ENCODE measurements at regions not wholly inside any gene's neighbourhood (a gene's known extent, or its start where the extent isn't known, plus 50 kb on each side); places are given as distances from the start of the nearest gene placed in this dataset.

DNA sequence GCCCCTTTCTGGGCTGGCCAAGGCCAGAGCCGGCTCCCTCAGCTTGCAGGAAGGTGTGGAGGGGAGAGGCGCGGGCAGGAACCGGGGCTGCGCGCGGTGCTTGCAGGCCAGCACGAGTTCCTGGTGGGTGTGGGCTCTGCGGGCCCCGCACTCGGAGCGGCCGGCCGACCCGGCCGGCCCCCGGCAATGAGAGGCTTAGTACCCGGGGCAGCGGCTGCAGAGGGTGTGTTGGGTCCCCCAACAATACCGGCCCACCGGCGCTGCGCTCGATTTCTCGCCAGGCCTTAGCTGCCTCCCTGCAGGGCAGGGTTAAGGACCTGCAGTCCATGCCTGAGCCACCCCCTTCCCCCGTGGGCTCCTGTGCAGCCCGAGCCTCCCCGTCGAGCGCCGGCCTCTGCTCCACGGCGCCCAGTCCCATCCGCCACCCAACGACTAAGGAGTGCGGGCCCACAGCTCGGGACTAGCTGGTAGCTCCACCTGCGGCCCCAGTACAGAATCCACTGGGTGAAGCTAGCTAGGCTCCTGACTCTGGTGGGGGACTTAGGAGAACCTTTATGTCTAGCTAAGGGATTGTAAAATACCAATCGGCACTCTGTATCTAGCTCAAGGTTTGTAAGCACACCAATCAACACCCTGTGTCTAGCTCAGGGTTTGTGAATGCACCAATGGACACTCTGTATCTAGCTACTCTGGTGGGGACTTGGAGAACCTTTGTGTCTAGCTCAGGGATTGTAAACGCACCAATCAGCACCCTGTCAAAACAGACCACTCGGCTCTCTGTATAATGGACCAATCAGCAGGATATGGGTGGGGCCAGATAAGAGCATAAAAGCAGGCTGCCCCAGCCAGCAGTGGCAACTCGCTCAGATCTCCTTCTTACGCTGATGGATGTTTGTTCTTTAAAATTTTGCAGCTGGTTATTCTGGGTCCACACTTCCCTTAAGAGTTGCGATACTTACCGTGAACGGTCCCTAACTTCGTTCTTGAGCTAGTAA lies 167.4 kb upstream of the RREB1 start:
- DNase-seq (ENCODE audit: low read depth), result no peak
- H3K4me3 ChIP-seq (ENCODE audit: low read depth, low read length), result no peak overlapping the region
- TF ChIP-seq, protein P1, sequence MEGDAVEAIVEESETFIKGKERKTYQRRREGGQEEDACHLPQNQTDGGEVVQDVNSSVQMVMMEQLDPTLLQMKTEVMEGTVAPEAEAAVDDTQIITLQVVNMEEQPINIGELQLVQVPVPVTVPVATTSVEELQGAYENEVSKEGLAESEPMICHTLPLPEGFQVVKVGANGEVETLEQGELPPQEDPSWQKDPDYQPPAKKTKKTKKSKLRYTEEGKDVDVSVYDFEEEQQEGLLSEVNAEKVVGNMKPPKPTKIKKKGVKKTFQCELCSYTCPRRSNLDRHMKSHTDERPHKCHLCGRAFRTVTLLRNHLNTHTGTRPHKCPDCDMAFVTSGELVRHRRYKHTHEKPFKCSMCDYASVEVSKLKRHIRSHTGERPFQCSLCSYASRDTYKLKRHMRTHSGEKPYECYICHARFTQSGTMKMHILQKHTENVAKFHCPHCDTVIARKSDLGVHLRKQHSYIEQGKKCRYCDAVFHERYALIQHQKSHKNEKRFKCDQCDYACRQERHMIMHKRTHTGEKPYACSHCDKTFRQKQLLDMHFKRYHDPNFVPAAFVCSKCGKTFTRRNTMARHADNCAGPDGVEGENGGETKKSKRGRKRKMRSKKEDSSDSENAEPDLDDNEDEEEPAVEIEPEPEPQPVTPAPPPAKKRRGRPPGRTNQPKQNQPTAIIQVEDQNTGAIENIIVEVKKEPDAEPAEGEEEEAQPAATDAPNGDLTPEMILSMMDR (IDR thresholded peaks at IDR 0.05; ENCODE audit: control insufficient read depth, extremely low read depth, insufficient read depth), result no peak

DNA sequence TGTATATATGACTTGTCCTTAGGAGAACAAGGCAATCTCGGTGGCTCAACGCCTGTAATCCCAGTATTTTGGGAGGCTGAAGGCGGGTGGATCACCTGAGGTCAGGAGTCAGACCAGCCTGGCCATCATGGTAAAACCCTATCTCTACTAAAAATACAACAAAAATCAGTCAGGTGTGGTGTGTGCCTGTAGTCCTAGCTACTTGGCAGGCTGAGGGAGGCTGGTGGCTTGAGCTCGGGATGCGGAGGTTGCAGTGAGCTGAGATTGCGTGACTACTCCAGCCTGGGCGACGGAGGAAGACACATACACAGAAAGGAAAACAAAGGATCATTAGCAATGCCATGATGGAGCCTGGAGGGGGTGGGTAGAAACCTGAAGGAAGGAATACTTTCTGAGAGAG lies 166.6 kb upstream of the RREB1 start:
- no peak for DNase-seq (ENCODE audit: low read depth)
- H3K4me3 ChIP-seq (ENCODE audit: low read depth, low read length), result no peak overlapping the region
- TF ChIP-seq, protein P1 (IDR thresholded peaks at IDR 0.05; ENCODE audit: control insufficient read depth, extremely low read depth, insufficient read depth), result no peak

DNA sequence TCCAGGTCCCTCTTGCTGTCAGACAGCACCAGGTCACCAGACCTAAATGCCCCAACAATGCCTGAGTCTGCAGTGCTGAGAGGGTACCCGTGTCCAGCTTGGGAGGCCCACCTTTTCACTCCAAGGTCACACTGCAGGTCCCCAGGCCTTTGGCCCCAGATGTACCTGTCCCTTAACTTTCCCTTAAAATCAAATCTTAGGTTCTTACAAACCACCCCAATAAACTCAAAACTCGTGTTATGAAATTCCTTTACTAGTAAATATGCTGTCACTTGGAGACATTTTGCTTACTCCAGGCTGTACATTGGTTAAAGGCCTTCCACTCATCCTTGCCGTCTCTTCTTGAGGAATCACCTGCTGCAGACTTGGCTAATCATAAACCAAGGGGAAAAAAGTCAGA lies 165.7 kb upstream of the RREB1 start:
- DNase-seq (ENCODE audit: low read depth), result no peak
- H3K4me3 ChIP-seq (ENCODE audit: low read depth, low read length), result no peak overlapping the region
- TF ChIP-seq, protein P1 (IDR thresholded peaks at IDR 0.05; ENCODE audit: control insufficient read depth, extremely low read depth, insufficient read depth), result no peak

DNA sequence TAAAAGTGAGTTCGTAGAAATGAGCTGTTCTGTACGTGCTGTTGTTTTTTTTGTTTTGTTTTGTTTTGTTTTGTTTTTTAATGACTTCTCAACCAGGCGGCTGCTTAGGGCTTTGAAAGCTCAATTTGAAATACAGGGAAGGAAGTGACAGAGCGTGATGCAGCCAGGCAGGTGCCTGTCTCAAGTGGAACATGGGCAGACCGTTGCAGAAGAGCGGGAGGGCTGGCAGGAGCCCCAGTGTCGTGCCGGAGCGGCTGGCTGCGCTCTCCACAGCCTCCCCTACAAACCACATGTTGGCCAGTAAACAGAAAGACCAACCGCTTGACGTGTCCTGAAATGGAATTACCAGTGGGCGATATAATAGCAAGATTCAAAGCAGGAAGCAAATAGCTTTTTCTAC lies 164.9 kb upstream of the RREB1 start:
- no peak overlapping the region for H3K4me3 ChIP-seq (ENCODE audit: low read depth, low read length)
- TF ChIP-seq, protein P1 (IDR thresholded peaks at IDR 0.05; ENCODE audit: control insufficient read depth, extremely low read depth, insufficient read depth), result no peak
- no peak for DNase-seq (ENCODE audit: low read depth)

DNA sequence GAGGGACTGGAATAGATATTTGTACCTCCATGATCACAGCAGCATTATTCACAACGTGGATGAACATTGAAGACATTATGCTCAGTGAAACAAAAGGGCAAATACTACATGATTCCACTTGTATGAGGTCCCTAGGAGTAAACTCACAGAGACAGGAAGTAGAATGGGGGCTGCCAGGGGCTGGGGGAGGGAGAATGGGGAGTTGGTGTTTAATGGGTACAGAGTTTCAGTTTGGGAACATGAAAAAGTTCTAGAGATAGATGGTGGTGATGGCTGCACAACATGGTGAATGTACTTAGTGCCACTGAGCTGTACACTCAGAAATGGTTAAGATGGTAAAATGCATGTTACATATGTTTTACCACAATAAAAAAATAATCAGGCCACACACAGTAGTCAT lies 164.3 kb upstream of the RREB1 start:
- no peak for DNase-seq (ENCODE audit: low read depth)
- H3K4me3 ChIP-seq (ENCODE audit: low read depth, low read length), result no peak overlapping the region
- TF ChIP-seq, protein P1 (IDR thresholded peaks at IDR 0.05; ENCODE audit: control insufficient read depth, extremely low read depth, insufficient read depth), result no peak

DNA sequence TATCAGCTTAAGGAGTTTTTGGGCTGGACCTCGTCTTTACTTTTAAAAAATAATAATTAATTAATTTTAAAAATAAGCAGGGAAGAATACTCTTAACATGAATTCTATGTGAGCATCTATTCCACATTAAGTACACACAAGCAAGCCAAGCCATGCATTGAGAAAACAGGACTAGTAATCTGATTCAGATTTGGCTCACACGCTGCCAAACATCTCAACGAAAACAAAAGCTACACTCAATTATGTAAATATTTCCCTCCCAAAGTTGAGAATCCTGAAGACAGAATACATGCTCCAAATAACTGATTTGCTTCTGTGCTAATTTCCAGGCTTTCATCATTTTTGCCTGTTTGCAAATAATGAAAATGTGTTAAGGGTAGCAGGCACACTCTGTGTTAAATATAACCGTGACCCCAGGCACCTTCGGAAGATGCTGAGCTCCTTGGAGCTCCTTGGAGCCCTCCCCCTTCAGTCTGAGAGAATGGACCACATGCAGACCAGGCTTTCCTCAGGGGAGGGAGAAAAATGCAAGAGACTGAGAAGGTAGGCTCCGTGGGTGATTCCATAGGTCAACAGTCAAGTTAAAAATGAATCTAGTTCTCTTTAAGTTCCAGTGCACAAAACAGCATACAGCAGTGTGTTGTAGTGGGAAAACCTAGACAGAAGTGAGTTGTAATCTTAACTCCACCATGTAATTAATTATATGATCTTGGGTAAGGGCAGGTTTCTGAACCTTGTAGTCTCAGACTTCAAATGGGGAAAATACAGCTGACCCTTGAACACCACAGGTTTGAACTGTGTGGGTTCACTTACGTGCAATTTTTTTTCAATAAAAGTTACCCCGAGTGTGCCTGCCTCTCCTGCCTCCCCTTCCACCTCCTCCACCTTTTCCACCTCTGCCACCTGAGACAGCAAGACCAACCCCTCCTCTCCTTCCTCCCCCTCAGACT lies 161.3 kb upstream of the RREB1 start:
- TF ChIP-seq, protein P1 (IDR thresholded peaks at IDR 0.05; ENCODE audit: control insufficient read depth, extremely low read depth, insufficient read depth), result no peak

More for the DNA sequence above, 161.3 kb upstream of the RREB1 start:
- no peak overlapping the region for H3K4me3 ChIP-seq (ENCODE audit: low read depth, low read length)
- DNase-seq (ENCODE audit: low read depth), result no peak

Data from LNCaP clone FGC (cell line).